Loucy (cell line): ENCODE measurements at regions not wholly inside any gene's neighbourhood (a gene's known extent, or its start where the extent isn't known, plus 50 kb on each side); places are given as distances from the start of the nearest gene placed in this dataset.
"Not testable (repeated sequence)": the region's sequence is repeated elsewhere in the genome, so short reads cannot be mapped to it uniquely, and the experiment has no call there.

Source experiments
- H2AFZ ChIP-seq: fragments of 200-600 bp; sonication (generic); 2 replicates; pipeline ENCODE4 v1.6.0; 2016; ENCODE audit warnings: antibody characterized with exemption, mild to moderate bottlenecking, low read length, moderate library complexity
- H3F3A ChIP-seq: fragments of 200-600 bp; 2 replicates; pipeline ENCODE4 v1.6.0; 2016; ENCODE audit warnings: antibody characterized with exemption, low read depth, mild to moderate bottlenecking
- H3K27me3 ChIP-seq: fragments of 200-600 bp; sonication (generic); 2 replicates; pipeline ENCODE4 v1.6.1; 2014; ENCODE audit warnings: low read length, mild to moderate bottlenecking; ENCODE audit not compliant: insufficient read depth, poor library complexity, severe bottlenecking
- H3K36me3 ChIP-seq: fragments of 200-600 bp; sonication (generic); 2 replicates; pipeline ENCODE4 v1.6.1; 2016; ENCODE audit warnings: low read length; ENCODE audit not compliant: insufficient read depth
- H3K4me1 ChIP-seq: fragments of 200-600 bp; sonication (generic); 2 replicates; pipeline ENCODE4 v1.5.1; 2014; ENCODE audit warnings: low read length, mild to moderate bottlenecking; ENCODE audit not compliant: insufficient read depth, poor library complexity, severe bottlenecking
- H3K4me2 ChIP-seq: fragments of 200-600 bp; sonication (generic); 2 replicates; pipeline ENCODE4 v1.6.0; 2014; ENCODE audit warnings: antibody characterized with exemption, low read length, low read depth, mild to moderate bottlenecking; ENCODE audit not compliant: poor library complexity, severe bottlenecking
- H3K4me3 ChIP-seq: fragments of 200-600 bp; sonication (generic); 2 replicates; pipeline ENCODE4 v1.5.1; 2014; ENCODE audit warnings: low read length, mild to moderate bottlenecking, mixed read lengths; ENCODE audit not compliant: poor library complexity, severe bottlenecking
- H3K79me2 ChIP-seq: fragments of 200-600 bp; sonication (generic); 2 replicates; pipeline ENCODE4 v1.6.1; 2014; ENCODE audit warnings: low read length; ENCODE audit not compliant: insufficient read depth
- H3K9ac ChIP-seq: fragments of 200-600 bp; sonication (generic); 2 replicates; pipeline ENCODE4 v1.6.0; 2014; ENCODE audit warnings: mild to moderate bottlenecking, low read depth, low read length, moderate library complexity; ENCODE audit not compliant: poor library complexity, severe bottlenecking
- H3K9me2 ChIP-seq: fragments of 200-600 bp; sonication (generic); replicated peaks from 2 replicates; pipeline ENCODE4 v1.6.1; 2016; ENCODE audit warnings: low read depth, low read length, mixed read lengths
- H3K9me3 ChIP-seq: fragments of 200-600 bp; sonication (generic); 2 replicates; pipeline ENCODE4 v1.6.1; 2014; ENCODE audit warnings: mild to moderate bottlenecking, antibody characterized with exemption, low read length, low read depth; ENCODE audit not compliant: insufficient read depth
- H4K20me1 ChIP-seq: fragments of 200-600 bp; sonication (generic); 2 replicates; pipeline ENCODE4 v1.6.0; 2014; ENCODE audit warnings: antibody characterized with exemption, low read length, mild to moderate bottlenecking; ENCODE audit not compliant: insufficient read depth, poor library complexity, severe bottlenecking
- EZH2phosphoT487 ChIP-seq: fragments of 200-600 bp; IDR thresholded peaks from 2 replicates; pipeline ENCODE4 v1.6.1; 2018; ENCODE audit warnings: antibody characterized with exemption, mild to moderate bottlenecking, moderate library complexity, borderline replicate concordance
- TF ChIP-seq, protein P1 (sequence below): fragments of 200-600 bp; sonication (generic); conservative IDR thresholded peaks from 2 replicates; pipeline ENCODE4 v1.5.1; 2014; ENCODE audit warnings: mild to moderate bottlenecking, antibody characterized with exemption, low read length

DNA sequence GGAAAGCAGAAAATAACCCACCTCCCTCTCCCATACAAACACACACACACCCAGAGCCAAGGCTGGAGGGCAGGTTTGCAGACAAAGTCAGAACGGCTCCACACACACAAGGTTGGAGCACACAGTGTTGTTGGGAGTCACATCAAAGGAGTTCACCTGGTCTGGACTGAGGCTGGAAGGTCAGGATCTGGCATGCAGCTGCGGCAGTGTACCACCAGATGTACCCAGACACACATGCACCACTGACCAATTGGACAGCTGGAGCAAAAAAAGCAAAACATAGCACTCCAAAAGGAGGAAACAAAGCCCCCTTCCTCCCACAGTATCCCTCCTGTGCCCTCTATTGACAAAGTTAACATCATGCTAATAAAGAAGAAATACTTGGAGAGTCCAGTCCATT is 94.6 kb upstream of the KIF2A start:
- no peaks in the 10 kb centered on the region for H3K27me3 ChIP-seq
- no peak overlapping the region for H2AFZ ChIP-seq

DNA sequence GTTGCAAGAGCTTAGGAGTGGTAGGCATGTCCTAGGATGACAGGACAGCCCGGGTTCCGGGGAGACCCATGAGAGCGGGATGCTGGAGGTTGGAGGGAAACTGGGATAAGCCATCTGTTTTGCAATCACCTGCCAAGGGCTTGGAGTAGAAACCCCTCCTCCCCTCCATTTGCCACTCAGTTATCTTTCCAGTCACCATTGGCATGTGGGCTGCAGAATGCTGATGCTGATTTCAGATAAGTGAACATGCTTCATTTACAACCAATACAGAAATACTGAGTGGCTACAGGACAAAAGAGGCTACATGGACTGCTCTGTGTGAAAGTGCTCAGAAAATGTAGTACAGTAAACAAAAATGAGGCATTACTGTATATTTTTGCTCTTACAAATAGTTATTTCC is 93.4 kb upstream of the KIF2A start:
- Histone ChIP-seq H3K27me3 (no peaks in the 10 kb centered on the region), H2AFZ (no peak overlapping the region), H4K20me1 (no peaks in the 10 kb centered on the region), H3K79me2 (no peaks in the 10 kb centered on the region), H3F3A (no peaks in the 10 kb centered on the region), H3K36me3 (no peaks in the 10 kb centered on the region), H3K4me2 (no peak overlapping the region), H3K9ac (no peak overlapping the region), H3K4me1 (no peaks in the 10 kb centered on the region), H3K9me2 (no peaks in the 10 kb centered on the region), H3K4me3 (no peak overlapping the region), H3K9me3 (no peaks in the 10 kb centered on the region)
- TF ChIP-seq, protein P1, sequence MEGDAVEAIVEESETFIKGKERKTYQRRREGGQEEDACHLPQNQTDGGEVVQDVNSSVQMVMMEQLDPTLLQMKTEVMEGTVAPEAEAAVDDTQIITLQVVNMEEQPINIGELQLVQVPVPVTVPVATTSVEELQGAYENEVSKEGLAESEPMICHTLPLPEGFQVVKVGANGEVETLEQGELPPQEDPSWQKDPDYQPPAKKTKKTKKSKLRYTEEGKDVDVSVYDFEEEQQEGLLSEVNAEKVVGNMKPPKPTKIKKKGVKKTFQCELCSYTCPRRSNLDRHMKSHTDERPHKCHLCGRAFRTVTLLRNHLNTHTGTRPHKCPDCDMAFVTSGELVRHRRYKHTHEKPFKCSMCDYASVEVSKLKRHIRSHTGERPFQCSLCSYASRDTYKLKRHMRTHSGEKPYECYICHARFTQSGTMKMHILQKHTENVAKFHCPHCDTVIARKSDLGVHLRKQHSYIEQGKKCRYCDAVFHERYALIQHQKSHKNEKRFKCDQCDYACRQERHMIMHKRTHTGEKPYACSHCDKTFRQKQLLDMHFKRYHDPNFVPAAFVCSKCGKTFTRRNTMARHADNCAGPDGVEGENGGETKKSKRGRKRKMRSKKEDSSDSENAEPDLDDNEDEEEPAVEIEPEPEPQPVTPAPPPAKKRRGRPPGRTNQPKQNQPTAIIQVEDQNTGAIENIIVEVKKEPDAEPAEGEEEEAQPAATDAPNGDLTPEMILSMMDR: no peak
- no peak for TF ChIP-seq EZH2phosphoT487

More for the DNA sequence above, 94.6 kb upstream of the KIF2A start:
- Histone ChIP-seq H4K20me1 (no peaks in the 10 kb centered on the region), H3K4me2 (no peak overlapping the region), H3K9me2 (no peaks in the 10 kb centered on the region), H3K9ac (no peak overlapping the region), H3K79me2 (no peaks in the 10 kb centered on the region), H3K9me3 (no peaks in the 10 kb centered on the region), H3K4me3 (no peak overlapping the region), H3K4me1 (no peaks in the 10 kb centered on the region), H3K36me3 (no peaks in the 10 kb centered on the region), H3F3A (no peaks in the 10 kb centered on the region)
- TF ChIP-seq EZH2phosphoT487: no peak
- TF ChIP-seq, protein P1: no peak

- H3K4me3 ChIP-seq: no peak overlapping the region
- no peaks in the 10 kb centered on the region for H3K4me1 ChIP-seq
- H3K9me3 ChIP-seq: no peaks in the 10 kb centered on the region
- H3K9ac ChIP-seq: no peak overlapping the region
- TF ChIP-seq, protein P1: no peak
- TF ChIP-seq EZH2phosphoT487: no peak
- no peaks in the 10 kb centered on the region for H3F3A ChIP-seq
- H3K27me3 ChIP-seq: no peaks in the 10 kb centered on the region
- no peak overlapping the region for H3K4me2 ChIP-seq
- H3K79me2 ChIP-seq: no peaks in the 10 kb centered on the region
- H3K36me3 ChIP-seq: no peaks in the 10 kb centered on the region
- H4K20me1 ChIP-seq: no peaks in the 10 kb centered on the region
- no peaks in the 10 kb centered on the region for H3K9me2 ChIP-seq
- no peak overlapping the region for H2AFZ ChIP-seq
These were observed 91.3 kb upstream of the KIF2A start for GRCh38 chr5:62214701-62215100.

DNA sequence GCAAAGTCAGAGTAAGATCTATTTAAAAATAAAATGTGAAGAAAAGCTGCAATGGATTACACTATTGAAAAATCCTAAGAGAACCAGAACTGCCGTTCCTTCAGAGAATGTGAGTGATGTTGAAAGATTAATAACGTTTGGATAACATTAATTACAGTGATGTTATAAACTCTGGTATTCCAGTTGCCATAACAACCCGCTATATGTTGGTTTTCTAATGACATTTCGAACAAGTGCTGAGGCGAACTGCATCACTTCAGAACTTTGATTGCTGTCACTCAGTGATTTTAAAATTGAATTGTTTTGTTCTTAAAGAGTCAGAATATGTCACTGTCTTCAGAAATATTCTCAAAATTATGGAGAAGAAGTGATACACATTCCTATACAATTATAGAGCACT is 89.4 kb upstream of the KIF2A start:
- H3K4me3 ChIP-seq, H2AFZ ChIP-seq, H4K20me1 ChIP-seq, H3K9me2 ChIP-seq, H3K27me3 ChIP-seq, H3K79me2 ChIP-seq, H3K9me3 ChIP-seq, H3K36me3 ChIP-seq, H3K9ac ChIP-seq, H3K4me1 ChIP-seq, H3F3A ChIP-seq, H3K4me2 ChIP-seq: not testable (repeated sequence)

DNA sequence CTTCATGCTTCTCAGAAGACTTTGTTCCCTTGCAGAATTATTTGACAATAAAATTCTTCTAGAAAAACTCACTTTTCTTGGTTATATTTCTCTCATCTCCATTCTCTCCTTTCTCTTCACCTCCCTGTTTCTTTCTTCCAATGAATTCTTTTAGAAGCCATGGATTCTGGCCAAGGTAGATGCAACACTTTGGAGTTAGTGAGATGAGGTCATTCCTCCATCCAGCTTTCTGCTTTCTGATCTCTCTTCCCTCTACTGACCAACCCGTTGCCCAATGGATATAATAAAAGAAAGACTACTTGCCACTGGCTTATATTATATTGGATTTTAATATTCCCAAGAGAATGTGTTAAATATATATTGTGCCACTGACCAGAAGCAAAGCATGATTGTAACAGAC is 88.9 kb upstream of the KIF2A start:
- not testable (repeated sequence) for H3K79me2 ChIP-seq, H3K9me2 ChIP-seq, H4K20me1 ChIP-seq, H3K9me3 ChIP-seq, H3F3A ChIP-seq, H3K27me3 ChIP-seq, H3K9ac ChIP-seq, H3K36me3 ChIP-seq, H2AFZ ChIP-seq, H3K4me3 ChIP-seq, H3K4me1 ChIP-seq, H3K4me2 ChIP-seq
